GM23338 (cell line): ENCODE measurements at regions not wholly inside any gene's neighbourhood (a gene's known extent, or its start where the extent isn't known, plus 50 kb on each side); places are given as distances from the start of the nearest gene placed in this dataset.
"Not testable (repeated sequence)": the region's sequence is repeated elsewhere in the genome, so short reads cannot be mapped to it uniquely, and the experiment has no call there.

ENCODE experiments used
- ATAC-seq: fragments of 200-7000 bp; cut with Tn5 transposase; 3 replicates; pipeline ENCODE4 v1.9.1; 2020
- DNase-seq: peaks from one replicate; pipeline ENCODE4 v3.0.0-alpha.2; 2015; ENCODE audit warnings: low spot score
- H2AFZ ChIP-seq: fragments of 200-600 bp; sonication (generic); 2 replicates; pipeline ENCODE4 v1.8.0; 2016; ENCODE audit warnings: antibody characterized with exemption, mild to moderate bottlenecking, moderate library complexity
- H3F3A ChIP-seq: fragments of 200-600 bp; sonication (generic); replicated peaks from 2 replicates; pipeline ENCODE4 v1.8.0; 2017; ENCODE audit warnings: antibody characterized with exemption, mixed run types, low read depth
- H3K27ac ChIP-seq: fragments of 200-600 bp; sonication (generic); 2 replicates; pipeline ENCODE4 v1.6.1; 2016; ENCODE audit warnings: low read depth
- H3K27me3 ChIP-seq: fragments of 200-600 bp; sonication (generic); 2 replicates; pipeline ENCODE4 v1.8.0; 2016; ENCODE audit warnings: mild to moderate bottlenecking, mixed run types, moderate library complexity; ENCODE audit not compliant: insufficient read depth
- H3K36me3 ChIP-seq: fragments of 200-600 bp; sonication (generic); 2 replicates; pipeline ENCODE4 v1.8.0; 2016; ENCODE audit warnings: mild to moderate bottlenecking; ENCODE audit not compliant: insufficient read depth
- H3K4me1 ChIP-seq: fragments of 200-600 bp; sonication (generic); 2 replicates; pipeline ENCODE4 v1.8.0; 2016; ENCODE audit warnings: mild to moderate bottlenecking, moderate library complexity; ENCODE audit not compliant: insufficient read depth
- H3K4me2 ChIP-seq: fragments of 200-600 bp; sonication (generic); 2 replicates; pipeline ENCODE4 v1.7.1; 2017; ENCODE audit warnings: mixed run types
- H3K4me3 ChIP-seq: fragments of 200-600 bp; sonication (generic); 2 replicates; pipeline ENCODE4 v1.6.1; 2016; ENCODE audit warnings: mixed run types
- H3K79me2 ChIP-seq: fragments of 200-600 bp; sonication (generic); replicated peaks from 2 replicates; pipeline ENCODE4 v1.8.0; 2017; ENCODE audit warnings: mild to moderate bottlenecking; ENCODE audit not compliant: insufficient read depth
- H3K9me2 ChIP-seq: fragments of 200-600 bp; sonication (generic); 2 replicates; pipeline ENCODE4 v1.8.0; 2017; ENCODE audit not compliant: insufficient read depth
- H4K20me1 ChIP-seq: fragments of 200-600 bp; sonication (generic); replicated peaks from 2 replicates; pipeline ENCODE4 v1.8.0; 2017; ENCODE audit warnings: mild to moderate bottlenecking; ENCODE audit not compliant: insufficient read depth
- H3K27ac Mint-ChIP-seq: 2 replicates; pipeline ENCODE4 v1.8.0; 2020; ENCODE audit warnings: inconsistent platforms, mild to moderate bottlenecking, moderate library complexity, mixed read lengths
- H3K27me3 Mint-ChIP-seq: 3 replicates; pipeline ENCODE4 v1.8.0; 2022; ENCODE audit warnings: low read depth, mild to moderate bottlenecking, moderate library complexity, mixed read lengths, inconsistent platforms; ENCODE audit not compliant: insufficient read depth, poor library complexity
- H3K36me3 Mint-ChIP-seq: 3 replicates; pipeline ENCODE4 v1.8.0; 2021; ENCODE audit warnings: low read depth, mild to moderate bottlenecking, inconsistent platforms, moderate library complexity, mixed read lengths
- H3K4me1 Mint-ChIP-seq: 3 replicates; pipeline ENCODE4 v1.8.0; 2020; ENCODE audit warnings: mild to moderate bottlenecking, inconsistent platforms, mixed read lengths
- H3K4me3 Mint-ChIP-seq: 3 replicates; pipeline ENCODE4 v1.8.0; 2021; ENCODE audit warnings: moderate library complexity, mild to moderate bottlenecking, inconsistent platforms, mixed read lengths
- H3K9me3 Mint-ChIP-seq: 3 replicates; pipeline ENCODE4 v1.8.0; 2020; ENCODE audit warnings: moderate library complexity, mild to moderate bottlenecking, inconsistent platforms, mixed read lengths
- TF ChIP-seq, protein P1 (sequence below), 2 experiments: fragments of 200-600 bp in 1 of 2; sonication (generic) in 1 of 2; conservative IDR thresholded peaks; 2 replicates each; pipeline versions ENCODE4 v1.5.1 to v1.6.1; 2016 to 2017; ENCODE audit warnings: antibody characterized with exemption in 2 of 2, low read depth in 2 of 2, mild to moderate bottlenecking in 2 of 2, moderate library complexity in 1 of 2

DNA sequence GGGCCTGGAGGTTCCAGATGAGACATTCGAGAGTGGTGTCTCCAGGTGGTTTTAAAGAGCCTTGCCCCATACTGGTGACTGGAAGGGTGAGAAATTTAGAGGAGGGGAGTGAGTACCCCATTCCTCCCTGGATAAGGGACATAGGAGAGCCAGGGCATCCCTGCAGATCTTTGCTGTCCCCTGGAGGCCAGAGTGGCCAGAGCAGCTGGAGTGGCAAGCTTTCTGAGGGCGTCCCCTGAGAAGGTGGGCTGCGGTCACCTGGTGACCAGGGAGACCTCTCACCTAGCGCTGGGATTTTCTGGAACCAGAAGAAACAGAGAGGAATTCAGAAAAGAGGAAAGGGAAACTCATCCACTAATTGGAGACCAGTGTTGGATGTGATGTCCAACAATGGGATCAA, 300.9 kb downstream of the TGIF2LX start:
- not testable (repeated sequence) for H4K20me1 ChIP-seq, H3K36me3 Mint-ChIP-seq, H3K27me3 Mint-ChIP-seq, H3K27me3 ChIP-seq, H3K27ac ChIP-seq, H2AFZ ChIP-seq, H3F3A ChIP-seq, ATAC-seq, H3K9me2 ChIP-seq, H3K27ac Mint-ChIP-seq, H3K4me1 Mint-ChIP-seq, H3K36me3 ChIP-seq, H3K9me3 Mint-ChIP-seq, H3K79me2 ChIP-seq, H3K4me3 Mint-ChIP-seq, DNase-seq, H3K4me3 ChIP-seq, H3K4me2 ChIP-seq, H3K4me1 ChIP-seq
- TF ChIP-seq, protein P1, sequence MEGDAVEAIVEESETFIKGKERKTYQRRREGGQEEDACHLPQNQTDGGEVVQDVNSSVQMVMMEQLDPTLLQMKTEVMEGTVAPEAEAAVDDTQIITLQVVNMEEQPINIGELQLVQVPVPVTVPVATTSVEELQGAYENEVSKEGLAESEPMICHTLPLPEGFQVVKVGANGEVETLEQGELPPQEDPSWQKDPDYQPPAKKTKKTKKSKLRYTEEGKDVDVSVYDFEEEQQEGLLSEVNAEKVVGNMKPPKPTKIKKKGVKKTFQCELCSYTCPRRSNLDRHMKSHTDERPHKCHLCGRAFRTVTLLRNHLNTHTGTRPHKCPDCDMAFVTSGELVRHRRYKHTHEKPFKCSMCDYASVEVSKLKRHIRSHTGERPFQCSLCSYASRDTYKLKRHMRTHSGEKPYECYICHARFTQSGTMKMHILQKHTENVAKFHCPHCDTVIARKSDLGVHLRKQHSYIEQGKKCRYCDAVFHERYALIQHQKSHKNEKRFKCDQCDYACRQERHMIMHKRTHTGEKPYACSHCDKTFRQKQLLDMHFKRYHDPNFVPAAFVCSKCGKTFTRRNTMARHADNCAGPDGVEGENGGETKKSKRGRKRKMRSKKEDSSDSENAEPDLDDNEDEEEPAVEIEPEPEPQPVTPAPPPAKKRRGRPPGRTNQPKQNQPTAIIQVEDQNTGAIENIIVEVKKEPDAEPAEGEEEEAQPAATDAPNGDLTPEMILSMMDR (conservative IDR thresholded peaks at IDR 0.05; ENCODE audit: low read depth in 2 of 2), result peak in 1 of 2 experiments; percentile 26; a peak in 1 of 4 replicates

DNA sequence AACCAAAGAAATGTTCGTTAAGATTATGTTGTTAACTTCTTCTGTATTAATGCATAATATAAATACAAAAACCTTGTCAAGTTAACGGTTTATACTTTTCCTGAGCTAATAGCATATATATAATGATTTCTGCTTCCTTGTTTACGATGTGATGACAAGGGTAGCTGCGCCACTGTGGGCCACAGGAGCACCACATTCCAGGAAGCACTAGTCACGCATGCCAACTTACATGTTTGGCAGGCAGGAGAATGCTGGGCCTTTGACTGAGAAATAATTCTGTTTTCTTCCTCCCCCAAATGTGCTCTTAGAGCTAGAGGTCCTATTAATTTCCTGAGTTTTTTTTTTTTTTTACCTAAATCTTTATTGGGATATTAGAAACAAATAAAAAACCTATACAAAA, 349.9 kb downstream of the TGIF2LX start:
- not testable (repeated sequence) for H3K27ac ChIP-seq, H3K36me3 Mint-ChIP-seq, H2AFZ ChIP-seq, ATAC-seq, H3K27me3 Mint-ChIP-seq, H3K4me3 ChIP-seq, H3K4me1 ChIP-seq, H3K4me2 ChIP-seq, H3K9me3 Mint-ChIP-seq, H3K27me3 ChIP-seq, H3K27ac Mint-ChIP-seq, H3K4me1 Mint-ChIP-seq, H3K36me3 ChIP-seq, H3K4me3 Mint-ChIP-seq, H4K20me1 ChIP-seq, H3K9me2 ChIP-seq, H3F3A ChIP-seq, H3K79me2 ChIP-seq, DNase-seq
